ENCODE measurements at regions not wholly inside any gene's neighbourhood (a gene's known extent, or its start where the extent isn't known, plus 50 kb on each side); places are given as distances from the start of the nearest gene placed in this dataset.

GRCh38 chr5:107146901-107147300, 523.8 kb downstream of the EFNA5 start:
- DNase-seq, result no peak

GRCh38 chr5:107135391-107135790, 535.3 kb downstream of the EFNA5 start:
- no peak for DNase-seq

- DNase-seq, result no peak
Measured at GRCh38 chr5:107134931-107135330, 535.8 kb downstream of the EFNA5 start.

GRCh38 chr5:107129051-107129450, 541.7 kb downstream of the EFNA5 start:
- DNase-seq, result no peak

GRCh38 chr5:107127878-107128277, 542.9 kb downstream of the EFNA5 start:
- no peak for DNase-seq

- no peak for DNase-seq
Measured at GRCh38 chr5:107126341-107126740, 544.4 kb downstream of the EFNA5 start.

GRCh38 chr5:107124376-107124775, 546.4 kb downstream of the EFNA5 start:
- DNase-seq, result peak in 1 of 3 donors; percentile 16

GRCh38 chr5:107123014-107123413, 547.7 kb downstream of the EFNA5 start:
- no peak for DNase-seq

- DNase-seq, result peak; percentile 25 to 56 (median 30)
Measured at GRCh38 chr5:107121793-107122519, 548.8 kb downstream of the EFNA5 start.

GRCh38 chr5:107119656-107120055, 551.1 kb downstream of the EFNA5 start:
- DNase-seq, result no peak

GRCh38 chr5:107118184-107119019, 552.3 kb downstream of the EFNA5 start:
- DNase-seq, result no peak

GRCh38 chr5:107112216-107112615, 558.5 kb downstream of the EFNA5 start:
- no peak for DNase-seq

GRCh38 chr5:107104040-107104995, 566.4 kb downstream of the EFNA5 start:
- DNase-seq, result peak in 1 of 3 donors; percentile 31

- DNase-seq, result no peak
Measured at GRCh38 chr5:107103522-107103921, 567.2 kb downstream of the EFNA5 start.

- DNase-seq, result no peak
Measured at GRCh38 chr5:107100121-107100520, 570.6 kb downstream of the EFNA5 start.

- DNase-seq, result peak in 2 of 3 donors; percentile 16 to 59
Measured at GRCh38 chr5:107099506-107099905, 571.2 kb downstream of the EFNA5 start.

GRCh38 chr5:107092695-107093094, 578.0 kb downstream of the EFNA5 start:
- DNase-seq, result no peak

- peak in 2 of 3 donors; percentile 44 to 67 for DNase-seq
Measured at GRCh38 chr5:107090506-107090905, 580.2 kb downstream of the EFNA5 start.

- DNase-seq, result no peak
Measured at GRCh38 chr5:107088907-107089306, 581.8 kb downstream of the EFNA5 start.

- DNase-seq, result no peak
Measured at GRCh38 chr5:107085572-107085971, 585.2 kb downstream of the EFNA5 start.

GRCh38 chr5:107074996-107075395, 595.7 kb downstream of the EFNA5 start:
- DNase-seq, result no peak

- DNase-seq, result no peak
Measured at GRCh38 chr5:107072967-107073366, 597.8 kb downstream of the EFNA5 start.
